Stimulated activated CD4-positive, alpha-beta T cell treated with anti-CD3 and anti-CD28 coated beads, Interleukin-4, amount 100 ng/mL, for 1 hour (primary cell): ENCODE measurements at regions not wholly inside any gene's neighbourhood (a gene's known extent, or its start where the extent isn't known, plus 50 kb on each side); places are given as distances from the start of the nearest gene placed in this dataset.
"Not testable (repeated sequence)": the region's sequence is repeated elsewhere in the genome, so short reads cannot be mapped to it uniquely, and the experiment has no call there.

Experiments used
- DNase-seq: peaks from one replicate; pipeline ENCODE4 v3.0.0-alpha.2; 2020

GRCh38 chr1:5623399-5623798, 368.8 kb downstream of the NPHP4 start:
- no peak for DNase-seq

GRCh38 chr1:5622412-5622811, 369.8 kb downstream of the NPHP4 start:
- DNase-seq = no peak

- DNase-seq = no peak
Observed at GRCh38 chr1:5621692-5622091, 370.5 kb downstream of the NPHP4 start.

- no peak for DNase-seq
Observed at GRCh38 chr1:5620997-5621396, 371.2 kb downstream of the NPHP4 start.

GRCh38 chr1:5620418-5620817, 371.8 kb downstream of the NPHP4 start:
- DNase-seq = no peak

GRCh38 chr1:5619469-5619868, 372.8 kb downstream of the NPHP4 start:
- no peak for DNase-seq

GRCh38 chr1:5617546-5617945, 374.7 kb downstream of the NPHP4 start:
- DNase-seq = no peak

- no peak for DNase-seq
Observed at GRCh38 chr1:5617179-5617520, 375.1 kb downstream of the NPHP4 start.

- DNase-seq = no peak
Observed at GRCh38 chr1:5616366-5617178, 375.7 kb downstream of the NPHP4 start.

- no peak for DNase-seq
Observed at GRCh38 chr1:5615076-5615475, 377.1 kb downstream of the NPHP4 start.

- no peak for DNase-seq
Observed at GRCh38 chr1:5613900-5614299, 378.3 kb downstream of the NPHP4 start.

- DNase-seq = no peak
Observed at GRCh38 chr1:5611851-5612250, 380.4 kb downstream of the NPHP4 start.

GRCh38 chr1:5611431-5611830, 380.8 kb downstream of the NPHP4 start:
- DNase-seq = no peak

GRCh38 chr1:5610432-5610831, 381.8 kb downstream of the NPHP4 start:
- DNase-seq = no peak

- no peak for DNase-seq
Observed at GRCh38 chr1:5603353-5604104, 388.7 kb downstream of the NPHP4 start.

- not testable (repeated sequence) for DNase-seq
Observed at GRCh38 chr1:5602718-5603117, 389.5 kb downstream of the NPHP4 start.

GRCh38 chr1:5601516-5601915, 390.7 kb downstream of the NPHP4 start:
- DNase-seq = no peak

GRCh38 chr1:5599541-5599940, 392.7 kb downstream of the NPHP4 start:
- no peak for DNase-seq

GRCh38 chr1:5598824-5599395, 393.3 kb downstream of the NPHP4 start:
- DNase-seq = no peak

- no peak for DNase-seq
Observed at GRCh38 chr1:5597991-5598823, 394.0 kb downstream of the NPHP4 start.

GRCh38 chr1:5597171-5597850, 394.9 kb downstream of the NPHP4 start:
- no peak for DNase-seq

- DNase-seq = no peak
Observed at GRCh38 chr1:5596651-5597050, 395.6 kb downstream of the NPHP4 start.
